ENCODE measurements at regions not wholly inside any gene's neighbourhood (a gene's known extent, or its start where the extent isn't known, plus 50 kb on each side); places are given as distances from the start of the nearest gene placed in this dataset.

GRCh38 chr2:18445433-18446320, 114.8 kb downstream of the RDH14 start:
- Mint-ChIP-seq H3K4me3 (no peak overlapping the region), H3K27ac (no peak overlapping the region), H3K36me3 (no peaks in the 10 kb centered on the region), H3K27me3 (peaks cover 3 to 49% (median 42%) of the 10 kb centered on the region in 5 donors), H3K4me1 (no peaks in the 10 kb centered on the region), H3K9me3 (peaks cover 0 to 7% (median 0%) of the 10 kb centered on the region in 11 donors)
- ATAC-seq (no peak), DNase-seq (no peak)
- Histone ChIP-seq H3K27me3 (ENCODE audit: control insufficient read depth in 2 of 2, insufficient read depth in 2 of 2, low read length in 2 of 2) (no peaks in the 10 kb centered on the region), H3K27ac (ENCODE audit: low read depth, low read length) (no peak overlapping the region), H3K9me3 (ENCODE audit: control insufficient read depth in 2 of 3, low read length in 3 of 3) (no peaks in the 10 kb centered on the region), H3K4me3 (ENCODE audit: low read length) (no peak overlapping the region), H3K36me3 (ENCODE audit: control insufficient read depth in 2 of 3, insufficient read depth in 3 of 3, low read length in 3 of 3) (no peaks in the 10 kb centered on the region), H3K4me1 (ENCODE audit: control insufficient read depth in 2 of 2, insufficient read depth in 2 of 2, low read length in 2 of 2) (no peaks in the 10 kb centered on the region)
- ChIA-PET POLR2A (no interaction called here), CTCF (interaction anchor here (0.7 kb wide), 1 partner anchor 88 kb away, joined by 4 read pairs; no protein-coding TSS in a partner anchor)
- intact Hi-C loops (cut with micrococcal nuclease): no loop called here

GRCh38 chr2:18444806-18445205, 115.6 kb downstream of the RDH14 start:
- Mint-ChIP-seq H3K4me3 (no peak overlapping the region), H3K9me3 (peaks cover 0 to 7% (median 0%) of the 10 kb centered on the region in 11 donors), H3K36me3 (no peaks in the 10 kb centered on the region), H3K27ac (no peak overlapping the region), H3K4me1 (no peaks in the 10 kb centered on the region), H3K27me3 (peaks cover 3 to 54% (median 47%) of the 10 kb centered on the region in 5 donors)
- DNase-seq: no peak
- intact Hi-C loops (cut with micrococcal nuclease): no loop called here
- ChIA-PET POLR2A (no interaction called here), CTCF (no interaction called here)
- ATAC-seq: no peak
- Histone ChIP-seq H3K27ac (ENCODE audit: low read depth, low read length) (no peak overlapping the region), H3K27me3 (ENCODE audit: control insufficient read depth in 2 of 2, insufficient read depth in 2 of 2, low read length in 2 of 2) (no peaks in the 10 kb centered on the region), H3K4me1 (ENCODE audit: control insufficient read depth in 2 of 2, insufficient read depth in 2 of 2, low read length in 2 of 2) (no peaks in the 10 kb centered on the region), H3K4me3 (ENCODE audit: low read length) (no peak overlapping the region), H3K9me3 (ENCODE audit: control insufficient read depth in 2 of 3, low read length in 3 of 3) (no peaks in the 10 kb centered on the region), H3K36me3 (ENCODE audit: control insufficient read depth in 2 of 3, insufficient read depth in 3 of 3, low read length in 3 of 3) (no peaks in the 10 kb centered on the region)

GRCh38 chr2:18441583-18441982, 118.9 kb downstream of the RDH14 start:
- peaks cover 0 to 5% (median 0%) of the 10 kb centered on the region in 11 donors for H3K9me3 Mint-ChIP-seq
- intact Hi-C loops (cut with micrococcal nuclease): no loop called here

GRCh38 chr2:18440777-18441176, 119.7 kb downstream of the RDH14 start:
- Mint-ChIP-seq H3K27me3 (peaks cover 6 to 44% (median 42%) of the 10 kb centered on the region in 5 donors), H3K4me1 (no peaks in the 10 kb centered on the region), H3K4me3 (no peak overlapping the region), H3K9me3 (no peaks in the 10 kb centered on the region), H3K36me3 (no peaks in the 10 kb centered on the region), H3K27ac (no peak overlapping the region)
- H3K4me3 ChIP-seq (ENCODE audit: low read length): no peak overlapping the region
- no peak for DNase-seq
- no peak for ATAC-seq
- no peaks in the 10 kb centered on the region for H3K4me1 ChIP-seq (ENCODE audit: control insufficient read depth in 2 of 2, insufficient read depth in 2 of 2, low read length in 2 of 2)
- H3K36me3 ChIP-seq (ENCODE audit: control insufficient read depth in 2 of 3, insufficient read depth in 3 of 3, low read length in 3 of 3): no peaks in the 10 kb centered on the region
- no peak overlapping the region for H3K27ac ChIP-seq (ENCODE audit: low read depth, low read length)
- ChIA-PET CTCF (no interaction called here), POLR2A (no interaction called here)
- intact Hi-C loops (cut with micrococcal nuclease): no loop called here
- H3K27me3 ChIP-seq (ENCODE audit: control insufficient read depth in 2 of 2, insufficient read depth in 2 of 2, low read length in 2 of 2): no peaks in the 10 kb centered on the region
- no peaks in the 10 kb centered on the region for H3K9me3 ChIP-seq (ENCODE audit: control insufficient read depth in 2 of 3, low read length in 3 of 3)

More at GRCh38 chr2:18441583-18441982, 118.9 kb downstream of the RDH14 start:
- no peak for ATAC-seq
- no peaks in the 10 kb centered on the region for H3K36me3 Mint-ChIP-seq
- Histone ChIP-seq H3K27me3 (ENCODE audit: control insufficient read depth in 2 of 2, insufficient read depth in 2 of 2, low read length in 2 of 2) (no peaks in the 10 kb centered on the region), H3K27ac (ENCODE audit: low read depth, low read length) (no peak overlapping the region), H3K9me3 (ENCODE audit: control insufficient read depth in 2 of 3, low read length in 3 of 3) (no peaks in the 10 kb centered on the region), H3K36me3 (ENCODE audit: control insufficient read depth in 2 of 3, insufficient read depth in 3 of 3, low read length in 3 of 3) (no peaks in the 10 kb centered on the region), H3K4me3 (ENCODE audit: low read length) (no peak overlapping the region), H3K4me1 (ENCODE audit: control insufficient read depth in 2 of 2, insufficient read depth in 2 of 2, low read length in 2 of 2) (no peaks in the 10 kb centered on the region)
- H3K4me1 Mint-ChIP-seq: no peaks in the 10 kb centered on the region
- CTCF ChIA-PET: no interaction called here
- DNase-seq: no peak
- no peak overlapping the region for H3K27ac Mint-ChIP-seq
- peaks cover 6 to 51% (median 44%) of the 10 kb centered on the region in 5 donors for H3K27me3 Mint-ChIP-seq
- POLR2A ChIA-PET: no interaction called here
- H3K4me3 Mint-ChIP-seq: no peak overlapping the region

DNA sequence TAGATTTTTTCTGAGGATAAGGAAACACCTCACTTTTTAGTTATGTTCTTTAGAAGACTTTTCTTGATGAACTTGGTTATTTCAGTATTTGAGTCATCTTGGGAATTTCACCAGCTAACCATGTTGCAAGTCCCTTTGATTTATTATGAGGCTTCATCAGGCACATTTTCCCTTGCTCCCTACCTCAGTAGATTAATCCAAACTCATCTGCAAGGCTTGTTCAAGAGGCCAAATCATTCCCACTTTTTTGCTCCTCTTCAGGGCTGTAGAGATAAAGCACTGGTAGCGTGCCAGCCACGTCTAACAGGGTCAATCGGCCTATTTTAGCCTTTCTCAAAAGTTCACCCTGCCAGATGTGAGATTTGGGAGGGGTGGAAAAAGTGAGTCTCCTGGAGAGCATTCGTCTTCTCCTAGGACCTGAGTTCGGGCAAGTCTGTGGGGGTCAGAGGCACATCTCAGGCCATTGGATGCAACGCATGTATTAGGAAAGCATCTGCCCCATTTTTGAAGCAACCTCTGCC, 120.3 kb downstream of the RDH14 start:
- no peak for ATAC-seq
- H3K27me3 ChIP-seq (ENCODE audit: control insufficient read depth in 2 of 2, insufficient read depth in 2 of 2, low read length in 2 of 2): no peaks in the 10 kb centered on the region
- no peak overlapping the region for H3K27ac ChIP-seq (ENCODE audit: low read depth, low read length)
- H3K4me3 Mint-ChIP-seq: no peak overlapping the region
- H3K27me3 Mint-ChIP-seq: peaks cover 6 to 42% (median 40%) of the 10 kb centered on the region in 5 donors
- POLR2A ChIA-PET: no interaction called here
- no peak overlapping the region for H3K4me3 ChIP-seq (ENCODE audit: low read length)
- no peaks in the 10 kb centered on the region for H3K9me3 ChIP-seq (ENCODE audit: control insufficient read depth in 2 of 3, low read length in 3 of 3)
- H3K4me1 ChIP-seq (ENCODE audit: control insufficient read depth in 2 of 2, insufficient read depth in 2 of 2, low read length in 2 of 2): no peaks in the 10 kb centered on the region
- no peaks in the 10 kb centered on the region for H3K4me1 Mint-ChIP-seq
- CTCF ChIA-PET: no interaction called here
- H3K9me3 Mint-ChIP-seq: no peaks in the 10 kb centered on the region
- H3K36me3 ChIP-seq (ENCODE audit: control insufficient read depth in 2 of 3, insufficient read depth in 3 of 3, low read length in 3 of 3): no peaks in the 10 kb centered on the region
- no peak for DNase-seq
- no peaks in the 10 kb centered on the region for H3K36me3 Mint-ChIP-seq
- H3K27ac Mint-ChIP-seq: no peak overlapping the region
- intact Hi-C loops (cut with micrococcal nuclease): no loop called here

DNA sequence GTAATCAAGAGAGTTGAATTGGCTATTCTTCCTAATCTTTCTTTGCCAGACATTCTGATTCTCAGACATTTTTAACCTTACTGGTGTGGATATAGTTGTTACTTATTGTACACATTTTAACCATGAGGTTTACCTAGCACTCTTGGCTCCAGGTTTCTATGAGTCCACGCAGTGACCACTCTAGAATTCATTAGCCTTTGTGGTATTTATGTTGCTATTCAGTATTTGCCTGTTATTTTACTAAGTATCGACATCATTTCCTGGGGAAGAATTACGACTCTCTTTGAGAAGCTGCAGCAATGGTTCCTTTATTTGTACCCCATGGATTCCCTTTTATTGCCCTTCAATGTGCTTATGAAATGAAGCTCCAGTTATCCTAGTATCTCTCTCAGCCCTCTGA, 120.7 kb downstream of the RDH14 start:
- no peaks in the 10 kb centered on the region for H3K9me3 Mint-ChIP-seq
- H3K27ac Mint-ChIP-seq: no peak overlapping the region
- H3K36me3 ChIP-seq (ENCODE audit: control insufficient read depth in 2 of 3, insufficient read depth in 3 of 3, low read length in 3 of 3): no peaks in the 10 kb centered on the region
- ATAC-seq (no peak), DNase-seq (no peak)
- H3K27me3 Mint-ChIP-seq: peaks cover 6 to 41% (median 36%) of the 10 kb centered on the region in 5 donors
- no peak overlapping the region for H3K27ac ChIP-seq (ENCODE audit: low read depth, low read length)
- POLR2A ChIA-PET: no interaction called here
- H3K9me3 ChIP-seq (ENCODE audit: control insufficient read depth in 2 of 3, low read length in 3 of 3): no peaks in the 10 kb centered on the region
- CTCF ChIA-PET: no interaction called here
- H3K4me3 Mint-ChIP-seq: no peak overlapping the region
- intact Hi-C loops (cut with micrococcal nuclease): no loop called here
- H3K36me3 Mint-ChIP-seq: no peaks in the 10 kb centered on the region
- no peaks in the 10 kb centered on the region for H3K4me1 ChIP-seq (ENCODE audit: control insufficient read depth in 2 of 2, insufficient read depth in 2 of 2, low read length in 2 of 2)
- no peak overlapping the region for H3K4me3 ChIP-seq (ENCODE audit: low read length)
- H3K4me1 Mint-ChIP-seq: no peaks in the 10 kb centered on the region
- H3K27me3 ChIP-seq (ENCODE audit: control insufficient read depth in 2 of 2, insufficient read depth in 2 of 2, low read length in 2 of 2): no peaks in the 10 kb centered on the region

GRCh38 chr2:18437909-18438308, 122.5 kb downstream of the RDH14 start:
- no peak overlapping the region for H3K27ac ChIP-seq (ENCODE audit: low read depth, low read length)
- POLR2A ChIA-PET: no interaction called here
- peaks cover 9 to 36% (median 31%) of the 10 kb centered on the region in 5 donors for H3K27me3 Mint-ChIP-seq
- no peaks in the 10 kb centered on the region for H3K9me3 Mint-ChIP-seq
- no peaks in the 10 kb centered on the region for H3K36me3 ChIP-seq (ENCODE audit: control insufficient read depth in 2 of 3, insufficient read depth in 3 of 3, low read length in 3 of 3)
- intact Hi-C loops (cut with micrococcal nuclease): no loop called here
- DNase-seq (no peak), ATAC-seq (no peak)
- no peaks in the 10 kb centered on the region for H3K36me3 Mint-ChIP-seq
- no peak overlapping the region for H3K4me3 ChIP-seq (ENCODE audit: low read length)
- CTCF ChIA-PET: no interaction called here
- no peaks in the 10 kb centered on the region for H3K27me3 ChIP-seq (ENCODE audit: control insufficient read depth in 2 of 2, insufficient read depth in 2 of 2, low read length in 2 of 2)
- H3K9me3 ChIP-seq (ENCODE audit: control insufficient read depth in 2 of 3, low read length in 3 of 3): no peaks in the 10 kb centered on the region
- no peak overlapping the region for H3K27ac Mint-ChIP-seq
- no peaks in the 10 kb centered on the region for H3K4me1 Mint-ChIP-seq
- H3K4me1 ChIP-seq (ENCODE audit: control insufficient read depth in 2 of 2, insufficient read depth in 2 of 2, low read length in 2 of 2): no peaks in the 10 kb centered on the region
- H3K4me3 Mint-ChIP-seq: no peak overlapping the region
